K562 (cell line): ENCODE measurements at regions not wholly inside any gene's neighbourhood (a gene's known extent, or its start where the extent isn't known, plus 50 kb on each side); places are given as distances from the start of the nearest gene placed in this dataset.

Source experiments
- ATAC-seq: fragments of 200-7000 bp; cut with Tn5 transposase; 3 replicates; pipeline ENCODE4 v1.9.1; 2020; ENCODE audit warnings: moderate library complexity
- BruUV-seq: library from RNA; stranded (reverse); fragments of 400-500 nt; replicated peaks from 2 replicates; lab custom pipeline; 2021; lab: Mats Ljungman, UMichigan
- CTCF ChIA-PET: fragments of 300-600 bp; formaldehyde crosslinking; extraction: SDS; loops from one replicate; lab custom pipeline; 2021; ENCODE audit warnings: low intra/inter-chr PET ratio; lab: Yijun Ruan, JAX
- POLR2A ChIA-PET: fragments of 300-600, 350-650 bp; sonication (Branson Sonifier 250); formaldehyde crosslinking; extraction: SDS; loops from one replicate; lab custom pipeline; 2021; ENCODE audit warnings: antibody characterized with exemption, inconsistent platforms; lab: Yijun Ruan, JAX
- DNase-seq, 4 experiments: peaks; one replicate each; pipeline versions ENCODE4 v3.0.0 to v3.0.0-alpha.2; 2011 to 2018; ENCODE audit warnings: low spot score in 3 of 4, mixed read lengths in 3 of 4; ENCODE audit errors: extremely low read depth in 1 of 4
- FAIRE-seq: peaks from 2 replicates; lab custom pipeline; 2011; peaks lifted over from hg19 to GRCh38; lab: Jason Lieb, UNC
- H2AFZ ChIP-seq: 2 replicates; pipeline ENCODE4 v1.6.0; 2011; ENCODE audit warnings: low read depth, low read length, control low read depth, inconsistent platforms
- H3K27ac ChIP-seq: fragments of 200-600 bp; 3 replicates; pipeline ENCODE4 v1.8.0; 2011; ENCODE audit warnings: low read depth, mild to moderate bottlenecking, control low read depth, inconsistent platforms, low read length, moderate library complexity, mixed read lengths; ENCODE audit errors: extremely low read depth
- H3K27me3 ChIP-seq, 2 experiments: fragments of 300-600 bp in 1 of 2; 2 replicates in 1 of 2; 3 replicates in 1 of 2; pipeline versions ENCODE4 v1.6.0 to v1.8.0; 2011; ENCODE audit warnings: inconsistent platforms in 2 of 2, low read length in 2 of 2, mild to moderate bottlenecking in 1 of 2, mixed read lengths in 1 of 2, moderate library complexity in 1 of 2; ENCODE audit not compliant: control insufficient read depth in 2 of 2, insufficient read depth in 2 of 2
- H3K36me3 ChIP-seq: fragments of 300-600 bp; 3 replicates; pipeline ENCODE4 v1.8.0; 2011; ENCODE audit warnings: mild to moderate bottlenecking, low read length, inconsistent platforms; ENCODE audit not compliant: control insufficient read depth, insufficient read depth
- H3K4me1 ChIP-seq, 2 experiments: fragments of 200-600 bp in 1 of 2; replicated peaks in 1 of 2; 2 replicates in 1 of 2; 3 replicates in 1 of 2; pipeline versions ENCODE4 v1.5.1 to v1.8.0; 2011; ENCODE audit warnings: inconsistent platforms in 2 of 2, low read length in 2 of 2, mild to moderate bottlenecking in 1 of 2, mixed read lengths in 1 of 2, moderate library complexity in 1 of 2; ENCODE audit not compliant: control insufficient read depth in 2 of 2, insufficient read depth in 2 of 2
- H3K4me2 ChIP-seq: 2 replicates; pipeline ENCODE4 v1.6.1; 2011; ENCODE audit warnings: low read length, control low read depth, inconsistent platforms, mixed read lengths; ENCODE audit not compliant: insufficient read depth
- H3K4me3 ChIP-seq: fragments of 200-600 bp; sonication (generic), shearing (Covaris generic); 2 replicates; pipeline ENCODE4 v1.5.1; 2016; ENCODE audit warnings: control low read depth, inconsistent platforms
- H3K79me2 ChIP-seq: fragments of 200-600 bp; 3 replicates; pipeline ENCODE4 v1.8.0; 2011; ENCODE audit warnings: low read length, inconsistent platforms; ENCODE audit not compliant: control insufficient read depth, insufficient read depth
- H3K9ac ChIP-seq, 2 experiments: 2 replicates each; pipeline versions ENCODE4 v1.6.0 to v1.6.1; 2011; ENCODE audit warnings: low read depth in 2 of 2, low read length in 2 of 2, control low read depth in 1 of 2, inconsistent platforms in 1 of 2, mild to moderate bottlenecking in 1 of 2, mixed read lengths in 1 of 2; ENCODE audit not compliant: insufficient read depth in 1 of 2
- H3K9me1 ChIP-seq: one replicate; pipeline ENCODE4 v1.6.0; 2011; ENCODE audit warnings: inconsistent platforms, mild to moderate bottlenecking, low read length, moderate library complexity; ENCODE audit not compliant: control insufficient read depth, insufficient read depth
- H3K9me3 ChIP-seq: replicated peaks from 2 replicates; pipeline ENCODE4 v1.5.1; 2011; ENCODE audit warnings: low read depth, low read length, inconsistent platforms; ENCODE audit not compliant: control insufficient read depth, insufficient read depth
- H4K20me1 ChIP-seq: replicated peaks from 2 replicates; pipeline ENCODE4 v1.6.1; 2011; ENCODE audit warnings: low read length, inconsistent platforms, mixed read lengths; ENCODE audit not compliant: control insufficient read depth, insufficient read depth
- ESRRA ChIP-seq: fragments of 450-650 bp; IDR thresholded peaks from 2 replicates; pipeline ENCODE4 v1.6.1; 2014; ENCODE audit warnings: low read depth, mild to moderate bottlenecking, moderate library complexity, borderline replicate concordance
- KAT7 ChIP-seq: sonication (generic); formaldehyde crosslinking; IDR thresholded peaks from 2 replicates; pipeline ENCODE4 v1.8.0; 2022; ENCODE audit warnings: missing genetic modification reagents, mild to moderate bottlenecking, borderline replicate concordance
- MAFK ChIP-seq: IDR thresholded peaks from 2 replicates; pipeline ENCODE4 v1.6.1; 2011; ENCODE audit warnings: low read length, improper control_type of control experiment
- NFATC3 ChIP-seq: fragments of 450-650 bp; IDR thresholded peaks from 2 replicates; pipeline ENCODE4 v1.6.1; 2017; ENCODE audit warnings: mild to moderate bottlenecking
- NFE2 ChIP-seq: IDR thresholded peaks from 2 replicates; pipeline ENCODE4 v1.6.1; 2014; ENCODE audit warnings: antibody characterized with exemption, low read depth
- NR2C2 ChIP-seq, 2 experiments: fragments of 200-800 bp in 1 of 2; sonication (Bioruptor generic) in 1 of 2; sonication (generic) in 1 of 2; formaldehyde crosslinking in 1 of 2; IDR thresholded peaks; 2 replicates each; pipeline versions ENCODE4 v1.6.1 to v1.8.0; 2016 to 2022; ENCODE audit warnings: mild to moderate bottlenecking in 1 of 2, missing compliant biosample characterization in 1 of 2, missing genetic modification characterization in 1 of 2, missing genetic modification reagents in 1 of 2
- NR2F6 ChIP-seq: fragments of 450-650 bp; formaldehyde crosslinking; IDR thresholded peaks from 2 replicates; pipeline ENCODE4 v1.4.0; 2020; ENCODE audit warnings: mild to moderate bottlenecking
- PPARD ChIP-seq: fragments of 250-450 bp; sonication (Bioruptor Pico); IDR thresholded peaks from 2 replicates; pipeline ENCODE4 v1.8.0; 2022; ENCODE audit warnings: inconsistent platforms, mild to moderate bottlenecking, moderate library complexity
- PURB ChIP-seq: sonication (generic); formaldehyde crosslinking; IDR thresholded peaks from 2 replicates; pipeline ENCODE4 v1.9.0; 2021; ENCODE audit warnings: low read depth, mild to moderate bottlenecking, missing genetic modification reagents
- RAD21 ChIP-seq, 2 experiments: fragments of 250-450 bp in 1 of 2; fragments of 450-650 bp in 1 of 2; sonication (Bioruptor Pico) in 1 of 2; formaldehyde crosslinking in 1 of 2; IDR thresholded peaks in 1 of 2; conservative IDR thresholded peaks in 1 of 2; 2 replicates each; pipeline versions ENCODE4 v1.4.0 to v1.8.0; 2020 to 2022; ENCODE audit warnings: mild to moderate bottlenecking in 2 of 2, moderate library complexity in 1 of 2
- SOX6 ChIP-seq: fragments of 450-650 bp; IDR thresholded peaks from 2 replicates; pipeline ENCODE4 v1.6.1; 2014; ENCODE audit warnings: mild to moderate bottlenecking
- STAT5A ChIP-seq: IDR thresholded peaks from 2 replicates; pipeline ENCODE4 v1.6.1; 2012; ENCODE audit warnings: low read length, inconsistent platforms, borderline replicate concordance
- SUPT5H ChIP-seq: fragments of 450-650 bp; IDR thresholded peaks from 2 replicates; pipeline ENCODE4 v1.6.1; 2016
- ZNF133 ChIP-seq: fragments of 250-450 bp; sonication (Bioruptor Pico); IDR thresholded peaks from 2 replicates; pipeline ENCODE4 v1.4.0; 2020; ENCODE audit warnings: mild to moderate bottlenecking
- ZNF384 ChIP-seq: IDR thresholded peaks from 2 replicates; pipeline ENCODE4 v1.6.1; 2012; ENCODE audit warnings: low read depth, low read length, improper control_type of control experiment
- ZNF41 ChIP-seq: fragments of 250-450 bp; sonication (Bioruptor Pico); conservative IDR thresholded peaks from 2 replicates; pipeline ENCODE4 v1.4.0; 2020; ENCODE audit warnings: mild to moderate bottlenecking
- ZNF507 ChIP-seq: conservative IDR thresholded peaks from 2 replicates; pipeline ENCODE4 v1.6.1; 2017; ENCODE audit warnings: missing genetic modification characterization, missing compliant biosample characterization
- WGBS: fragments of 100-300 bp; shearing (Covaris generic); methylation state at CpG from one replicate; pipeline ENCODE4 v1.1.6; 2016; ENCODE audit warnings: low coverage, mixed read lengths; ENCODE audit not compliant: insufficient coverage; ENCODE audit errors: missing lambda C conversion rate; 5-methylcytosine and 5-hydroxymethylcytosine counted together
- in situ Hi-C: fragments of 300-500 bp; cut with MboI; formaldehyde crosslinking; loops from 4 replicates; pipeline ENCODE4 v1.15.0; 2018; ENCODE audit warnings: inconsistent platforms, mixed read lengths
- intact Hi-C: fragments of 100-400 bp; cut with micrococcal nuclease; formaldehyde crosslinking; loops from 2 replicates; pipeline ENCODE4 v1.14.2; 2022
- TF ChIP-seq, protein P1 (sequence below): fragments of 250-450 bp; sonication (Bioruptor Pico); IDR thresholded peaks from 2 replicates; pipeline ENCODE4 v1.5.0; 2021; ENCODE audit warnings: mild to moderate bottlenecking, borderline replicate concordance
- TF ChIP-seq, protein P2 (sequence below): fragments of 250-450 bp; sonication (Bioruptor Pico); IDR thresholded peaks from 2 replicates; pipeline ENCODE4 v1.4.0; 2020; ENCODE audit warnings: mild to moderate bottlenecking, moderate library complexity

DNA sequence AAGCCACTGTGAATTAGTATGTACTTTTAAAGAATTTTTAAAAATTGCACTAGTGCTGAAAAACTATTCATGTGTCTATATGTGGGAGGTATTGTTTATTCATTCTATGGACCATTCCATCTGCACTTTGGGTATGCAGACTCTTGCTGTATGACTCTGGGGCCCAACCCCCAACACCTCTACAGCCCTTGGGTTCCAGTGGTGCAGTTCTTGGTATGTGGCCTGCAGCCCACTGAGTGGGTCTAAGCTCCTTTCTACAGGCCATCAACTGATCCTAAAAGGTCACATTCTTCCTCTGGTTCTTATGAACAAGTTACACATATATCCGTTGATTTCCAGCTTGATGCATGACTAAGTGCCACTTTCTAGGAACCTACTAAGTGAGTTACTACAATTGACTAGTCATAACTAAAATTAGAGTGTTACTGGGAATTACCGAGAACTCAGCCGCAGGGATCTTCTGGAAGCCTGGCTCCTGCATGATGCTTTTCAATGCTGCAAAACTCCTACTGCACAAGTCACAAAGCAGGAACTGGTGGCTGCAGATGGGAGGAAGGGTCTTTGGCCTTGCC, 62.4 kb upstream of the MED13L start:
- DNase-seq (peak in 1 of 4 experiments; percentile 57), FAIRE-seq (peak; percentile 55), ATAC-seq (peak; percentile 19; the same call in 2 of the 3 replicates)
- no TSS peak for BruUV-seq
- Histone ChIP-seq H4K20me1 (no peaks in the 10 kb centered on the region), H3K9ac (peak overlapping the region in 1 of 2 experiments; percentile 27; a peak in 1 of 4 replicates), H3K9me3 (peaks cover 3% of the 10 kb centered on the region), H3K27me3 (no peaks in the 10 kb centered on the region), H3K4me2 (no peak overlapping the region; the same call in 1 of the 2 replicates), H3K36me3 (no peaks in the 10 kb centered on the region), H3K27ac (peak overlapping the region; percentile 35; the same call in 1 of the 3 replicates), H3K9me1 (no peaks in the 10 kb centered on the region), H3K79me2 (no peaks in the 10 kb centered on the region), H2AFZ (peak overlapping the region; percentile 76), H3K4me3 (no peak overlapping the region), H3K4me1 (peaks cover 4 to 28% of the 10 kb centered on the region in 2 experiments; a peak in 4 of 5 replicates)
- ChIA-PET CTCF (no interaction called here), POLR2A (interaction anchor here (0.7 to 1.1 kb wide), 2 partner anchors 9 to 16 kb away, joined by 3 read pairs; no protein-coding TSS in a partner anchor)
- in situ Hi-C loops = no loop called here
- intact Hi-C loops = no loop called here
- 11% methylated on average over 3 of the region's 3 CpGs for WGBS
- TF ChIP-seq, protein P1, sequence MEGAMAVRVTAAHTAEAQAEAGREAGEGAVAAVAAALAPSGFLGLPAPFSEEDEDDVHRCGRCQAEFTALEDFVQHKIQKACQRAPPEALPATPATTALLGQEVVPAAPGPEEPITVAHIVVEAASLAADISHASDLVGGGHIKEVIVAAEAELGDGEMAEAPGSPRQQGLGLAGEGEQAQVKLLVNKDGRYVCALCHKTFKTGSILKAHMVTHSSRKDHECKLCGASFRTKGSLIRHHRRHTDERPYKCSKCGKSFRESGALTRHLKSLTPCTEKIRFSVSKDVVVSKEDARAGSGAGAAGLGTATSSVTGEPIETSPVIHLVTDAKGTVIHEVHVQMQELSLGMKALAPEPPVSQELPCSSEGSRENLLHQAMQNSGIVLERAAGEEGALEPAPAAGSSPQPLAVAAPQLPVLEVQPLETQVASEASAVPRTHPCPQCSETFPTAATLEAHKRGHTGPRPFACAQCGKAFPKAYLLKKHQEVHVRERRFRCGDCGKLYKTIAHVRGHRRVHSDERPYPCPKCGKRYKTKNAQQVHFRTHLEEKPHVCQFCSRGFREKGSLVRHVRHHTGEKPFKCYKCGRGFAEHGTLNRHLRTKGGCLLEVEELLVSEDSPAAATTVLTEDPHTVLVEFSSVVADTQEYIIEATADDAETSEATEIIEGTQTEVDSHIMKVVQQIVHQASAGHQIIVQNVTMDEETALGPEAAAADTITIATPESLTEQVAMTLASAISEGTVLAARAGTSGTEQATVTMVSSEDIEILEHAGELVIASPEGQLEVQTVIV (CRISPR knock-in tag) = no peak
- TF ChIP-seq PURB (CRISPR knock-in tag) (no peak), ZNF507 (tag) (no peak), NR2F6 (CRISPR knock-in tag) (no peak), KAT7 (no peak), NFE2 (no peak), MAFK (no peak), ZNF41 (CRISPR knock-in tag) (no peak), RAD21 (CRISPR knock-in tag; conservative IDR thresholded peaks at IDR 0.05 in 1 of 2, IDR thresholded peaks at IDR 0.05 in 1 of 2) (peak in 1 of 2 experiments; percentile 6; a peak in 1 of 4 replicates), ZNF384 (no peak), ESRRA (no peak), NR2C2 (CRISPR knock-in tag; IDR thresholded peaks at IDR 0.05) (no peak), NR2C2 (tag; IDR thresholded peaks at IDR 0.05) (no peak), SOX6 (no peak), SUPT5H (no peak), NFATC3 (no peak), ZNF133 (CRISPR knock-in tag) (no peak), PPARD (CRISPR knock-in tag) (no peak), STAT5A (peak; percentile 21; the same call in 1 of the 2 replicates)
- TF ChIP-seq, protein P2, sequence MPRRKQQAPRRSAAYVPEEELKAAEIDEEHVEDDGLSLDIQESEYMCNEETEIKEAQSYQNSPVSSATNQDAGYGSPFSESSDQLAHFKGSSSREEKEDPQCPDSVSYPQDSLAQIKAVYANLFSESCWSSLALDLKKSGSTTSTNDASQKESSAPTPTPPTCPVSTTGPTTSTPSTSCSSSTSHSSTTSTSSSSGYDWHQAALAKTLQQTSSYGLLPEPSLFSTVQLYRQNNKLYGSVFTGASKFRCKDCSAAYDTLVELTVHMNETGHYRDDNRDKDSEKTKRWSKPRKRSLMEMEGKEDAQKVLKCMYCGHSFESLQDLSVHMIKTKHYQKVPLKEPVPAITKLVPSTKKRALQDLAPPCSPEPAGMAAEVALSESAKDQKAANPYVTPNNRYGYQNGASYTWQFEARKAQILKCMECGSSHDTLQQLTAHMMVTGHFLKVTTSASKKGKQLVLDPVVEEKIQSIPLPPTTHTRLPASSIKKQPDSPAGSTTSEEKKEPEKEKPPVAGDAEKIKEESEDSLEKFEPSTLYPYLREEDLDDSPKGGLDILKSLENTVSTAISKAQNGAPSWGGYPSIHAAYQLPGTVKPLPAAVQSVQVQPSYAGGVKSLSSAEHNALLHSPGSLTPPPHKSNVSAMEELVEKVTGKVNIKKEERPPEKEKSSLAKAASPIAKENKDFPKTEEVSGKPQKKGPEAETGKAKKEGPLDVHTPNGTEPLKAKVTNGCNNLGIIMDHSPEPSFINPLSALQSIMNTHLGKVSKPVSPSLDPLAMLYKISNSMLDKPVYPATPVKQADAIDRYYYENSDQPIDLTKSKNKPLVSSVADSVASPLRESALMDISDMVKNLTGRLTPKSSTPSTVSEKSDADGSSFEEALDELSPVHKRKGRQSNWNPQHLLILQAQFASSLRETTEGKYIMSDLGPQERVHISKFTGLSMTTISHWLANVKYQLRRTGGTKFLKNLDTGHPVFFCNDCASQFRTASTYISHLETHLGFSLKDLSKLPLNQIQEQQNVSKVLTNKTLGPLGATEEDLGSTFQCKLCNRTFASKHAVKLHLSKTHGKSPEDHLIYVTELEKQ (CRISPR knock-in tag) = no peak
